Posterior vena cava (tissue), 2 donors: ENCODE measurements at regions not wholly inside any gene's neighbourhood (a gene's known extent, or its start where the extent isn't known, plus 50 kb on each side); places are given as distances from the start of the nearest gene placed in this dataset.
A peak's percentile ranks its signal among the peaks of the same experiment; 100 is the strongest.
"Not testable (repeated sequence)": the region's sequence is repeated elsewhere in the genome, so short reads cannot be mapped to it uniquely, and the experiment has no call there.

Experiments
- DNase-seq: peaks from one replicate; pipeline ENCODE4 v3.0.0-alpha.2; 2020; ENCODE audit warnings: low spot score
- intact Hi-C, 2 donors: fragments of 100-400 bp; cut with DNase I; formaldehyde crosslinking; loops; one replicate each; pipeline versions ENCODE4 v1.14.1 to v1.14.2; 2022 to 2023
- donor health status: DM: yes; HTN: yes; CAD: no.
- donor health status: DM: yes; HTN: yes; CAD: no.

DNA sequence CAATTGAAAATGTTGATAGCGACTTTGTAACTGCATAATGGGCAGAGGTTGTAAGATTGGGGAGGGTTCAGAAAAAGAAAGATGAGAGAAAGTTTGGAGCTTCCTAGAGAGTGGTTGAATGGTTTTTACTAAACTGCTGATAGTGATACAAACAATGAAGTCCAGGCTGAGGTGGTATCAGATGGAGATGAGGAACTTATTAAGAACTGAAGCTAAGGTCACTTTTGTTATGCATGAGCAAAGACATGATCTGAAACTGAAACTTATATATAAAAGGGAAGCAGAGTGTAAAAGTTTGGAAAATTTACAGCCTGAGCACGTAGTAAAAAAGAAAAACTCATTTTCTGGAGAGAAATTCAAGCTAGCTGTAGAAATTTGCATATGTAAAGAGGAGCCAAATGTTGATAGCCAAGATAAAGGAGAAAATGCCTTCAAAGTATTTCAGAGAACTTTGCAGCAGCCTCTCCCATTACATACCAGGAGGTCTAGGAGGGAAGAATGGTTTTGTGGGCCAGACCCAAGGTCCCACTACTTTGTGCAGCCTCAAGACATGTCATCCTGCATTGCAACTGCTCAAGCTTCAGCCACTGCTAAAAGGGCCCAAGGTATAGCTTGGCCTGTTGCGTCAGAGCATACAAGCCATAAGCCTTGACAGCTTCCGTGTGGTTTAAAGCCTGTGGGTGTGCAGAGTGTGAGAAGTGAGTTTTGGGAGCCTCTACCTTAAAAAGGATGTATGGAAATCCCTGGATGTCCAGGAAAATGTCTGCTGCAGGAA, 843.9 kb downstream of the AMY1C start:
- intact Hi-C loops, result no loop called here
- DNase-seq, result no peak

DNA sequence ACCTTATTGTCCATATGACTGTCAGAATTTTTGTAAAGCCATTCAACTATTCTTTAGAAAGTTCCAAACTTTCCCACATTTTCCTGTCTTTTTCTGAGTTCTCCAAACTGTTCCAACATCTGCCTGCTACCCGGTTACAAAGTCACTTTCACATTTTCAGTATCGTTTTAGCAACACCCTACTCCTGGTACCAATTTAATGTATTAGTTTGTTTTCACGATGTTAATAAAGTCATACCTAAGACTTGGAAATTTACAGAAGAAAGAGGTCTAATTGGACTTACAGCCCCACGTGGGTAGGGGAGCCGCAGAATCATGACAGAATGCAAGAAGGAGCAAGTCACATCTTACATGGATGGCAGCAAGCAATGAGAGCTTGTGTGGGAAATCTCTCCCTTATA, 867.8 kb downstream of the AMY1C start:
- intact Hi-C loops, result no loop called here

DNA sequence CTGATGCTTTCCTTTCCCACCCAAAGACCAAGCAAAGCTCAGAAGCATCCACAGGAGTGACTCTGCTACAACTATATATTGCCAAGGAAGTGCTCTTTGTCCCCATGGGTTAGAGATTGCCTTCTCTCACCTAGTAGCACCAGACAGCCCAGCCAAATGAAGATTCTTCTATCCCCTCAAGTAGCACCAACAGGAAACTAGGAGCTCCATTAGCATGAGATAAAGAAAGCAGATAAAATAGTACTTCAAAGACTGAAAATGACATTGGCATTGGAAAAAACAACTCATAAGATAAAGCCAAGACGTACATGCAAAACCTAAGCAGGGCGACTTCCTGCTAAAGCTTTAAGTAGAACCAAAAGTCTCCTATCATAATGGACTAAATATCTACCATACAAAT, 871.5 kb downstream of the AMY1C start:
- intact Hi-C loops, result no loop called here
- no peak for DNase-seq

More for the DNA sequence above, 867.8 kb downstream of the AMY1C start:
- no peak for DNase-seq

DNA sequence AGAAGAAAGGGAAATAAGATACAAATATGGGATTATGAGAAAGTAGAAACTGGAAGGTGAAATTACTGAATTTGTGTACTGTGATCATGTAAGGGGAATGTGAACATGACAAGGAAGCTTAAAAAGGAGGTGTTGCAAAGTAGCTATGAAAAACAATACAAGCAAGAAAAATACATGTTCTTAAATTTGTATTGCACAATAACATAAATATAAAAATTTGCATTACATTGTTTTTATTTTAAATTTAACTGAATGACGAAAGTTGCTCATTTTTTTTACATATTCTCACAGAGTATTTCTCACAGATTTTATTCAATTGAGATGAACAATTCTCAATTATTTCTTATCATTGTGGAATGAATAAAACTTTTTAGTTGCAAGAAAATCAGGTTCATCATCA, 874.8 kb downstream of the AMY1C start:
- intact Hi-C loops, result no loop called here
- no peak for DNase-seq

DNA sequence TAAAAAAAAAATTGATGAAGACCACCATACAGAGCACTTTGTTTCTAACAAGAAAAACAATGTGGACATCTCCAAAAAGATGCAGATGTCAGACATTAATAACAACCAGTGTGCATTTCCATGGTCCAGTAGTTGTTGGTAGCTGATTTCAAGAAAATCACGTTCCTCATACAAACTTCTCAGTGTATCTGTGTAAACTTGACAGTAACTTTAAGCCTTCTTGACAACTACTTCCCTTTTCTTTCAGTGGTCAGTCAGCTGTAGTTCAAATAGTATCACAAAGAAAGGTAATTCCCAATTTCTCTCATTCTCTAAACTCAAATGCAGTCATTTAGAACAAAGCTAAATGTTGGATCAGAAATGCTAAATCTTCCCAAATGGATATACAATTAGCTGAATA, 879.9 kb downstream of the AMY1C start:
- intact Hi-C loops, result no loop called here
- no peak for DNase-seq

DNA sequence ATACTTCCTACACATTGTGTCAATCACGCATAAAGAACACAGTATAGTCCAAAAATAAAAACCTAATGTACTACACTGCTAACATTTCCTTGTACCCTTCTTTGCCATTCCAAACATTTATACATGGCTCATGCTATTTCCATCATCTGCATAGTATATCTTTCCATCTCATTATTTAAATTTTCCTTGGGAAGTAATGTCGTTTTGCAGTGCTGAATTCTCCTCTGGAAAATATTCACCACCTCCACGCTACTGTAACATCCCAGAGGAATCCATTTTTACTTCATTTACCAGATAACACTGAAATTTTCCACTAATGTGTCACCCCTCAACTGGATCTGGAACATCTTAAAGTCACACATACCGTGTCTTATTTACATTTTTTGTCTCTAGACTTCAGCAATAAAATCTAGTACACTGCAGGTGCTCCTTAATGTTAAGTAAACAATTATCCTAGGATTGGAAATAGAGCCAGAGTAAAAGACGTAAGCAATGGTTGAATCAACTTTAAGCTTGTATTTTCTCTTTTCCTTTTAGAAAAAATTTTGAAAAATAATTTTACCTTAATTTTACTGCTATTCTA, 881.0 kb downstream of the AMY1C start:
- intact Hi-C loops, result no loop called here

DNA sequence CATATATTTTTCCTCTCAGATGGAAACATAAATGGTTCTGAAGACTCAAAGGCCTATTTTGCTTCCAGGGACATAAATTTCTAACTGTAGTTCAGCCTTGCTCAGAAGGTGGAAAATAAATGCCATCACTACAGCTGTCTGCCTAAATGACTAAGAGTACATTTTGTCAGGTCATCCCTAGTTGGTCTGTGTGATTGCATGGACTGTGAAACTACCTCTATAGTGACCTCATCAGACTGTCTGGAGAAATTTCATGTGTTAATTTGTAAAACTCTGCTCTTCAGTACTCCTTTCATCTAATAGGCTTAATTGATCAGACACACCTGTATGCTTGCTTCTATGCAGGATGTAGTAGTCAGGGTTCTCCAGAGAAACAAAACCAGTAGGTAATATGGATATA, 886.9 kb downstream of the AMY1C start:
- no peak for DNase-seq
- intact Hi-C loops, result no loop called here

More for the DNA sequence above, 881.0 kb downstream of the AMY1C start:
- DNase-seq, result no peak

DNA sequence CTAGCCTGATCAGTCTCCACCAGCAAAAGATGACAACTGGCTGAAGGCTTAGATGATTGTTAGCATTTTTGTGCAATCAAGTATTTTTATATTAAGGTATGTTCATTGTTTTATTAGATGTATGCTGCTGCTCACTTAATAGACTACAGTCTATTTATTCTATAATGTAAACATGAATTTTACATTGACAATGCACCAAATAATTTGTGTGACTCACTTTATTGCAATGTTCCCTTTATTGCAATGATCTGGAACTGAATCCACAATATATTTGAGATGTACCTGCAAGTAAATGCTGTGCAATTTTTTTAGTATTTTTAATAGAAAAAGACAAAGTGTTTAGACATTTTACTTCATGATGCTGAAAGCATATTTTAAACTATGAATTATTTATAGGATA, 896.5 kb downstream of the AMY1C start:
- DNase-seq, result no peak
- intact Hi-C loops, result no loop called here

DNA sequence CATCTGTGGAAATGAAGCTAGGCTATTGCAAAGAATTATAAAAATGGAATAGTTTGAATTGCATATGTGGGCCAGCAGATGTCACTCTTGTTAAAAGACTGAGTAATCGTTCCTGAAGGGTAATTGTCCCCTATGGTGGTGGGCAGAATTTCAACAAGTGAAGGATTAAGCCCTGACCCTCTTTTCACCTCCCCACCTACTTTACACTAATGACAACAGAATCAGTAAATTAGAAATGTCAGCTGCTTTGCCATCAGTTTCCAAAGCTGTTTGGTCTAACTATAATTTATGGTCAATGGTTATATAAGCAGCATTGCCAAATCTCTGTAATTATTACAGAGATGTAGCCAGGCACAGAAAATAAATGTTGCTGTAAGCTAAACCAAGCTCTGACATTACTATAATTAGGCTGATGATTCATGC, 898.6 kb downstream of the AMY1C start:
- DNase-seq, result no peak
- intact Hi-C loops, result no loop called here

DNA sequence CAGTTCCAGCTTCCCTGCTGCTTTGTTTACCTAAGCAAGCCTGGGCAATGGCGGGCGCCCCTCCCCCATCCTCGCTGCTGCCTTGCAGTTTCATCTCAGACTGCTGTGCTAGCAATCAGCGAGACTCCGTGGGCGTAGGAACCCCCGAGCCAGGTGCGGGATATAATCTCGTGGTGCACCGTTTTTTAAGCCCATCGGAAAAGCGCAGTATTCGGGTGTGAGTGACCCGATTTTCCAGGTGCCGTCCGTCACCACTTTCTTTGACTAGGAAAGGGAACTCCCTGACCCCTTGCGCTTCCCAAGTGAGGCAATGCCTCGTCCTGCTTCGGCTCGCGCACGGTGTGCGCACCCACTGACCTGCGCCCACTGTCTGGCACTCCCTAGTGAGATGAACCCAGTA, 914.7 kb downstream of the AMY1C start:
- peak; percentile 50 for DNase-seq
- intact Hi-C loops, result not testable (repeated sequence)

DNA sequence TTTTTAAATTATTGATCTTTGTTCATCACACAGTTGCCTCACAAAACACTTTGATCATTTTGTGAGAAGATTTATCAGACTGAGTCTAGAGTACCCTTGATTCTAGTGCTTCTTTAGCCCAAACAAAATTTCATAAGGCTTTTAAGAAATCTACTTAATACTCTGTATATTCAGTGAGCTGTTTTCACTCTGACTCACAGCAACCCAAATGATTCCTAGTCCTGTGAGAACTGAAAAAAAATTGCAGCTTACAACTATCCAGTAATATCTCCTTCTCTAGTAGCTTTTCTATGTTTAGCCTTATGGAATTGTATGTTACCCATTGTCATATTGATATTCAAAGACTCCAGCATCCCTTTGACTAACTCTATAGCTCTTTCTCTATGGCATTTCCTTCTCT, 915.6 kb downstream of the AMY1C start:
- no peak for DNase-seq
- intact Hi-C loops, result no loop called here

DNA sequence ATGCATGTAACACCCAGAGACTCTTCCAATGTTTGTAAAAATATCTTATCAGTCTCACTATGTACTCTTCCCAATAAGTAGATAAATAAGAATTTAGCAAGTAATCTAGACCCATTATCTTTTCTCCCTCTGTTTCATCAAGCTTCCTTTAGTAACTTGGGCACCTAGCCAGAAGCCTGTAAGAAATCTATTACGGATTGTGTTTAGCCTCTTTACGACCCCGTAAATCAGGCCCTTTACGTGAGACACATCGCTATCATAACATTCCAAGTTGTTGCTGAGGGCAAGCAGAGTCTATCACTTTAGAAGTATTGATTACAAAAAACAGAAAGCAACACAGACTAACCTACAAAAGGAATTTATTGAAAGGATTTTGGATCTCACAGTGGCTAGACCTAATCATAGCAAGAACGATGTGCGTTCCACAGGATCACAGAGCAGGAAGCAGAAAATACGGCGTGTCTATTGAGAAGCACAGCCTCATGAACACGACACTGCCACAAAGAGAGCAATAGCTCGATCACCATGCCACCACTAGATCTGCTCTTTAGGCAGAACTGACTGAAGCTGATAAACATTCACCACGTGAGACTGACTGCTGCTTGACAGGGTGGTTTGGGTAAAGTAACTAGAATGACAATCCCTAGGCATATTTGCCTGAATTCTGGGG, 922.1 kb downstream of the AMY1C start:
- intact Hi-C loops, result no loop called here
- no peak for DNase-seq

DNA sequence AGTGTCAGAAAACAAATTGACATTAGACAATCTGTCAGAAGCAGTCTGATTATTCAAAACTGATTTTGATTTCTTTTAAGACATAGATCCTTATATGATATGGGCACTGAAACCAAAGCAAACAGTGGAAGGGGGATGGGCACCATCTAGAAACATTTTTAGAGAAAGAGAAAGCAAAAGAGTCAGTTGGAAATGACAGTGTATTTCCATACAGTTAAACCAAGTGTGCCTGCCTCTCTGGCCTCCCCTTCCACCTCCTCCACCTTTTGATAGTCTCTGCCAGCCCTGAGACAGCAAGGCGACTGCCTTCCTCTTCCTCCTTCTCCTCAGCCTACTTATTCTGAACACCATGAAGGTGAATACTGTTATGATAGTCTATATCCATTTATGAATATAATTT, 949.7 kb downstream of the AMY1C start:
- no peak for DNase-seq
- intact Hi-C loops, result no loop called here

DNA sequence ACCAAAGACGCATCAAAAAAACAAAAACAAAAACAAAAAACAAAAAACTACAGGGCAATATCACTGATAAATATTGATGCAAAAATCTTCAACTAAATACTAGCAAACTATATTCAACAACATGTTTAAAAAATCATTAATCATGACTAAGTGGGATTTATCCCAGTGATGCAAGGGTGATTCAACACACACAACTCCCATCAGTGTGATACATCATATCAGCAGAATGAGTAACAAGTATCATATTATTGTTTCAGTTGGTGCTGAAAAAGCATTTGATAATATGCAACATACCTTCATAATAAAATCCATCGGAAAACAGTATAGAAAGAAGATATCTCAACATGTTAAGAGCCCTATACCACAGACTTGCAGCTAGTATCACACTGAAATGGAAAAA, 953.0 kb downstream of the AMY1C start:
- DNase-seq, result no peak
- intact Hi-C loops, result no loop called here

DNA sequence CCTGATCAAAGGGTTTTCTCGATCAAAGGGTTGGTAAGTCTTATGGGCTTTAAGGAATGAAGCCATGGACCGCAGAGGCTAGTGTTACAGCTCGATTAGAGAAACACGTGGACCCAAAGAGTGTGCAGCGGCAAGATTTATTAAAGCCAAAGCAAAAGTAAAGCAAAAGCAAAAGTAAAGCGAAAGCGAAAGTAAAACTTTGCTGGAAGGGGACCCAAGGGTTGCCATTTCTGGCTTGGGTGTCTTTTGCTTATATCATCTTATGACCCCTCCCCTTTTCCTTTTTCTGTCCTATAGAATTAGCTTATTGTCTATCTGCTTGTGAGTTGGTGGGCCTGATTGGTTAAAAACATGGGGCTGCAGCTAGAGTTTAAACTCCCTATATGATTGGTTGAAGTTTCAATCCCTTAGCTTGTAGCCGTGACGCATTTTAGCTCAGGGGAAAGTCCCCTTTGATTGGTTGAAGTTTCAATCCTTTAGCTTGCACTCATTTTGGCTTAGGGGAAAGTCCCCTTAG, 957.0 kb downstream of the AMY1C start:
- no peak for DNase-seq
- intact Hi-C loops, result no loop called here

DNA sequence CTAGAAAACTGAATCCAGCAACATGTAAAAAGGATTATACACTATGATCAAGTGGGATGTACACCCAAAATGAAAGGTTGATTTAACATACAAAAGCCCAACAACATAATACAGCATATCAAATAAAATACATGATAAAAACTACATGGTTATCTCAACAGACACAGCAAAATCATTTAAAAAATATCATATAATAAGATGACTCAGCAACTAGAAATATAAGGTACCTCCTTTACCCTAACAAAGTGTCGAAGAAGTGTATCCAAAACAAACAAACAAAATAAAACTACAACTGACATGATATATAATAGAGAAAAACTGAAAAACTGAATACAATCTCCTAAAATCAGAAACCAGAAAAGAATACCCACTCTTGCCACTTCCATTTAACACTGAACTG, 969.1 kb downstream of the AMY1C start:
- intact Hi-C loops, result no loop called here
- no peak for DNase-seq

DNA sequence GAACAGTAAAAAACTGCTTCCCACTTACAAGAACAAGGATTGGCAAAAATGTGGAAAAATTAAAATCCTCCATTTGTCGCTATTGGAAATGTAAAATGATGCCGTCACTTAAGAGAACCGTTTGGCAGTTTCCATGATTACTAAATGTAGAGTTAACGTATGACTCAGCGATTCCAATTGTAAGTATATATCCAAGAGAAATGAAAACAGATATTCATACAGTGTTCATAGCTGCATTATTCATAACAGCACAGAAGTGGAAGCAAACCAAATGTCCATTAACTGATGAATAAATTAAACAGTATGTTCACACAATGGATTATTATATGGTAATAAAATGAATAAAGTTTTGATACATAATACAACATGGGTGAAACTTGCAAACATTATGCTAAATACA, 971.0 kb downstream of the AMY1C start:
- no peak for DNase-seq
- intact Hi-C loops, result no loop called here

DNA sequence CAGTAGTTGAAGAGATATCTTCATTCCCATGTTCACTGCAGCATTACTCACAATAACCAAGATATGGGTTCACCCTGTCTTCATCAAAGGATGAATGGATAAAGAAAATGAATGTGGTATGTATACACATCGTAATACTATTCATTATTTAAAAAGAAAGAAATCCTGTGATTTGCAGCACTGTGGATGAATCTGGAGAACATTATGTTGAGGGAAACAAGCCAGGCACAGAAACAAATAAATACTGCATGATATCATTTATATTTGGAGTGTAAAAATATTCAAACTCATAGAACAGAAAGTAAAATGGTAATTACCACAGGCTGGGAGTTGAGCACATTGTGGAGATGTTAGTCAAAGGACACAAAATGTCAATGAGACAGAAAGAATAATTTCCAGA, 977.2 kb downstream of the AMY1C start:
- intact Hi-C loops, result no loop called here
- no peak for DNase-seq

DNA sequence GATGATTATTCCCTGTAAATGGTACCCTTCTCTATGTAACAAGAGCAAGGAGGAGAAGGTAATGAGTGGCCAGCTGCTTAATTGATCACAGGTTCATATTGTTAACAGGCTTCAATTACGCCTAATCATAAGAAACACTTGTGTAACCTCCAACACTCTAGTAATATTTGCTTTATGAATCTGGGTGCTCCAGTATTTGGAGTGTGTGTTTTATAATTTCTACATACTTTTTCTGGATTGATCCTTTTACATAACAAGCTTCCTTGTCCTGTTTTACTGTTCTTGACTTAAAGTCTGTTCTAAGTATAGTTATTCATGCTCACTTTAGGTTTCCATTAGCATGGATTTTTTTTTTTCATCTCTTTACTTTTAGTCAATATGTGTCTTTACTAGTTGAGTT, 984.2 kb downstream of the AMY1C start:
- intact Hi-C loops, result no loop called here
- no peak for DNase-seq

DNA sequence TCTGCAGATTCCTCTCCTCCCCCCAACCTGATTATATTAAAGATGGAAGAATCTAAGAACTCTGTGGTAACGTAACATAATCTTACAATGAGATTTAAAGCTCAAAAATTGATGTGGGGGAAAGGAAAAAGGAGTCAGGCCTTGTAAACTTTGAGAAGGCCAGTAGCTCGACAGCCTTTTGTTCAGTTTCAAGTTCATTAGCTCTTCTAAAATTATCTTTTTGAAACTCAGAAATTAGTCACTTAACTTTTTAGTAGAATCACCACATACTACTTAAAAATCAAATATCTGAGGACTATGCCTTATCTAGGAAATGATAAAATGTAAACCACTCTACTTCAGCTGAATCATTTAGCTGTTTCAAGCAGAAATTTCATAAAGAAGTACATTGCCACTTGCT, 996.2 kb downstream of the AMY1C start:
- intact Hi-C loops, result no loop called here
- no peak for DNase-seq

DNA sequence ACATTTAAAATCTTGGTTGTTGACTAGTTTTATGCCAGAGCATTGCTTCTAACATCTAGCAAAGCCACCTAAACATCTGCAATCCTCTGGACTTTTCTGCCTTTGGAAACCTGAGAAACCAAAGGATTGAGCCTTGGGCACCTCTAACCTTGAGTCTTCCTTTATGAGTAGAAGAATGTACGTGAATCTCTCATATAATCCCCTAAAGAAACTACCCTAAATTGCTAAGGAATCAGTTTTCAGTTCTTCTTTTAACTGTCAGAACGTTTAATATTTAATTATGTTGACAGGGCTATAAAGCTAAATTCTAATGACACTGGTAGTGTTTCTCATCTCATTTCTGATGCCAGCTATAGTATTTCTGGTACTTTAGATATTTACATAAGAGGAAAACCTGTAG, 997.3 kb downstream of the AMY1C start:
- DNase-seq, result no peak
- intact Hi-C loops, result no loop called here
